ENCODE measurements at regions not wholly inside any gene's neighbourhood (a gene's known extent, or its start where the extent isn't known, plus 50 kb on each side); places are given as distances from the start of the nearest gene placed in this dataset.
"Not testable (repeated sequence)": the region's sequence is repeated elsewhere in the genome, so short reads cannot be mapped to it uniquely, and the experiment has no call there.

DNA sequence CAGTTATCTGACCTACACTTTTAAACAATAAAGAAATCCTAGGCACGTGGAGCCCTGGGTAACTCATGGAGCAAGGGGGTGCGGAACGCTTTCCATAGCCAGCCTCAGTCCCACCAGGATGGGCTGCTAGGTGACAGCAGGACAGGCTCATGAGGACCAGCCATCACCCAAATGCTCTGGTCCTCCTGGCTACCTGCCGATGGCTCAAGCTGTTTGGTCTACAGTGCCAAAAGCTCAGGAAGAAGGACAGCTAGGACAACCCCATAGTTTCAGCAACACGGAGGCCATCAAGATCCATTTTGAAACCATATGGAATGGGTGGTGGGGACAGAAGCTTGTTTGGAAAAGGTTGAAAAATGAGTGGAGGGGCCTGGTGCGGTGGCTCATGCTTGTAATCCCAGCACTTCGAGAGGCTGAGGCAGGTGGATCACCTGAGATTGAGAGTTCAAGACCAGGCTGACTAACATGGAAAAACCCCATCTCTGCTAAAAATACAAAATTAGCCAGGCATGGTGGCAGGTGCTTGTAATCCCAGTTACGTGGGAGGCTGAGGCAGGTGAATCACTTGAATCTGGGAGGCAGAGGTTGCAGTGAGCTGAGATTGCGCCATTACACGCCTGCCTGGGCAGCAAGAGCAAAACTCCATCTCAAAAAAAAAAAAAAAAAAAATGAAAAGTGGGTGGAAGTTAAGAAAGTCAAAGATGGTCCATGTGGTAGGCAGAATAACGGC lies 93.7 kb upstream of the ALDH3B2 start:
- DNase-seq (ENCODE audit: low read depth) = not testable (repeated sequence)

DNA sequence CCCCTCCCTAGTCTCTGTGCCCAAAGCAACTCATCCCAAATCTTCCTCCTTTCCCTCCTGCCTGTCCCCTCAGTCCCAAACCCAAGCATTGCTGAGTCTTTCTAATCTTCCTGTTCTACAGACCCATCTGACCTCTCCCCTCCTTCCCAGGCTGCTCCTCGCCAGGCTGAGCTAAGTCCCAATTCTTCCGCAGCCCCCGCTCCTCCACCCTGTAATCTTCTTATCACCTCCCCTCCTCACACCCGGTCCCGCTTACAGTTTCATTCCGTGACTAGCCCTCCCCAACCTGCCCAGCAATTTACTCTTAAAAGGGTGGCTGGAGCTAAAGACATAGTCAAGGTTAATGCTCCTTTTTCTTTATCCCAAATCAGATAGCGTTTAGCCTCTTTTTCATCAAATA lies 86.8 kb upstream of the ALDH3B2 start:
- DNase-seq (ENCODE audit: low read depth) = not testable (repeated sequence)

DNA sequence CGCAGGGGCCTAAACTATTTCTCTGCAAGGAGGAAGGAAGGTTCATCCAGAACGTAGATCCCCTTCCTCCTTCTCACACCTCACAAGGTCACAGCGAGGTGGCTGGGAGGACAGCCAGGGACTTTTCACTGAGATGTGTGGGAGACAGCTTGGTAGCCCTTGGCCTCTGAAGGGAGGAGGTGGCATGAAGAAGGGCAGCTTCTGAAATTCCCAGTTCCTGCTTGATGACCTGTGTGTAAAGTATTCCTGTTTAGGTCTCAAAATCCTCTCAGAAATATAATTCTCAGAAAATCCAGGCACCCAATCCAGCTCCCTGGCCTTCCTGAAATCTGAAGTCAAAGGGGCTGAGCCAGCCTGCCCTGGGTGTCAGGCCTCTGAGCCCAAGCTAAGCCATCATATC lies 84.9 kb upstream of the ALDH3B2 start:
- not testable (repeated sequence) for DNase-seq (ENCODE audit: low read depth)

DNA sequence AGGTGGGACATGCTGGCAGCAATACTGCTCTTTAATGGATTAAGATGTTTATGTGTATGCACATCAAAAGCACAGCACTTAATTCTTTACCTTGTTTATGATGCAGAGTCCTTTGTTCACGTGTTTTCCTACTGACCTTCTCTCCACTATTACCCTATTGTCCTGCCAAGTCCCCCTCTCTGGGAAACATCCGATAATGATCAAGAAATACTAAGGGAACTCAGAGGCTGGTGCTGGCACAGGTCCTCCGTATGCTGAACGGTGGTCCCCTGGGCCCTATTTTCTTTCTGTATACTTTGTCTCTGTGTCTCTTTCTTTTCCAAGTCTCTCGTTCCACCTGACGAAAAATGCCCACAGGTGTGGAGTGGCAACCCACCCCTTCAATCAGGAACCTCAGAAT lies 84.0 kb upstream of the ALDH3B2 start:
- not testable (repeated sequence) for DNase-seq (ENCODE audit: low read depth)

GRCh38 chr11:67758009-67758408 lies 83.6 kb upstream of the ALDH3B2 start:
- DNase-seq (ENCODE audit: low read depth) = not testable (repeated sequence)

DNA sequence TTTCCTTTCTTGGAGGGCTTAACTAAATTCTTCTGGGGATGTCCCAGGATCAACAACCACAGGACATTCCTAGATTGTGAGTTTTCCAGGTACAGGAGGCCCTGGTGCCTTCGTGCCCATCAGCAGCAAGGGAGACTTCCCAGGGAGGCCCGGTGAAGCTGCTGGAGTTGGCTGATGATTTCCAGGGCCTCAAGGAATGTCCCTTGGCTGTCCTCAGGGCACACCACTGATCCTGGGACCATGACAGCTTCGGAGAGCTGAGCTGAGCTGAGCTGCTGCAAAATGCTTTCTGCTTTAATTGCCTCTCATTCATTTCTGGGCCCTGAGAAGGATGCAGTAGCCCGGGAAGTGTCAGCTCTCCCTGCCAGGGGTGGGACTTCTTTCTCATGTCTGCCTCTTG lies 79.4 kb upstream of the ALDH3B2 start:
- DNase-seq (ENCODE audit: low read depth) = not testable (repeated sequence)

DNA sequence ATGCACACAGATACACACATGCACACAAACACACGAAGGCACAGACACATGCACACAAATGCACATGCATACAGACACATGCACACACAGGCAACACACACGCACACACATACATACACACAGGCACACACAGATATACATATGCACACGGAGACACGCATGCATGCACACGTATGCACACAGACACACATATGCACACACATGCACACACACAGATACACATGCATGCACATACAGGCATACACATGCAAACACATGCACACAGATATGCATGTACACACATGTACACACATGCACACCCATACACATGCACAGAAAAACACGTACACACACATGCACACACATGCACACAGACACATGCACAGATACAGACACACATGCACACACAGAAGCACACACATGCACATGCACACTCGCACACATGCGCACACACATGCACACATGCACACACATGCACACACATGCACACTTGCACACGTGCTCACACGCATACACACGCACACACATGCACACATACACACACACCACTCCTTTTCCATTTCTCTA lies 70.8 kb upstream of the ALDH3B2 start:
- DNase-seq (ENCODE audit: low read depth) = no peak

DNA sequence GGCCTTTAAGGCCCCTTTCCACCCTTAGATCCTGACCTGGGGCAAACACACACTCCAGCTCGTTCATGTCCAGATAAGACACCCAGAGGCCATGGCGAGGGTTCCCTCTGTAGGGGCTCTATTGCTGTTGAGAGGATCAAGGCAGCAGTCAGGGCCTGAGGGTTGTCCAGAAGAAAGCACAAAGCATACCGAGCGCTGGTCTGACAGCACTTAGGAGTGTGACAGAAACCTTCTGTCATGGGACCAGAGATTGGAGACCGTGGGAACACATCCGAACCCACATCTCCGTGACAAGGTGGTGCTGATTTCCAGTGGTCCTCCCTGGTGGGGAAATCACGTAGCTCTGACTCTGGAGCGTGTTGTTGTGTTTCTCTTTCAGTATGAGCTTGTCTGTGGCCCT lies 69.8 kb upstream of the ALDH3B2 start:
- DNase-seq (ENCODE audit: low read depth) = not testable (repeated sequence)

DNA sequence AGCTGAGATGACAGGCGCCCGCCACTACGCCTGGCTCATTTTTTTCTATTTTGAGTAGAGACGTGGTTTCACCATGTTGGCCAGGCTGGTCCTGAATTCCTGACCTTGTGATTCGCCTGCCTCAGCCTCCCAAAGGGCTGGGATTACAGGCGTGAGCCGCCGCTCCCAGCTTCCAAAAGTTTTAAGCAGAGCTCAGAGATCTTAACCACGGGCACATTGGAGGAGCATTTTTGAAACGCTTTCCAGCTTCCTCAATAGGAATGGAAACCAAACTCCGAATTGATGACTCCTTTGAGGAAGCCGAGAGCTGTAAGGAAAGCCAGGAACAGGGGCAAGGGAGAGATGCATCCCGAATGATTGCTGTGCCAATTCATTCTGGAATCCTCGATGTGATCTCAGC lies 63.8 kb upstream of the ALDH3B2 start:
- not testable (repeated sequence) for DNase-seq (ENCODE audit: low read depth)

- not testable (repeated sequence) for DNase-seq (ENCODE audit: low read depth)
Observed at GRCh38 chr11:67737562-67738080, 63.2 kb upstream of the ALDH3B2 start.

DNA sequence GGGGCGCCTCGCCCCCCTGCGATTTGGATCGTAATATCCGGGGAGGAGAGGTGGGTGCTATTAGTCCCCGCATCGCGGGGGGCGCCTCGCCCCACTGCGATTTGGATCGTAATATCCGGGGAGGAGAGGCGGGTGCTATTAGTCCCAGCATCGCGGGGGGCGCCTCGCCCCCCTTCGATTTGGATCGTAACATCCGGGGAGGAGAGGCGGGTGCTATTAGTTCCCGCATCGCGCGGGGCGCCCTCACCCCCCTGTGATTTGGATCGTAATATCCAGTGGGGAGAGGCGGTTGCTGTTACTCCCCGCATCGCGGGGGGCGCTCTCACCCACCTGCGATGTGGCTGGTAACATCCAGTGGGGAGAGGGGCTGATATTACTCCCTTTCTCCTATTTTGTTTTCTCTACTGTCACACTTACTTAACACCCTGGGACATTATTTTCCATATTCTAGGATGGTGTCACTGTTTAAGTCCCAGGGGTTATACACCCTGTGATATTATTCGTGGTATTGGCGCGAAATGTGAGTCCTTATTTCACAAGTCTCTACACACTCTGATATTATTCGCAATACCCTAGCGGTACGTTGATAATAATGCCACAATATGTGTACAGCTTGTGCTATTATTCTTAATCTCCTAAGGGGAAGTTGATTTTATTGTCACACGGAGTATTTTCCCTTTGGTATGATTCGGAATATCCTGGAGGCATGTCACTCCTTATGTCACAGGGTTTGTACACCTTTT lies 57.8 kb upstream of the ALDH3B2 start:
- DNase-seq (ENCODE audit: low read depth) = peak; percentile 9

GRCh38 chr11:67731583-67731982 lies 57.2 kb upstream of the ALDH3B2 start:
- no peak for DNase-seq (ENCODE audit: low read depth)

DNA sequence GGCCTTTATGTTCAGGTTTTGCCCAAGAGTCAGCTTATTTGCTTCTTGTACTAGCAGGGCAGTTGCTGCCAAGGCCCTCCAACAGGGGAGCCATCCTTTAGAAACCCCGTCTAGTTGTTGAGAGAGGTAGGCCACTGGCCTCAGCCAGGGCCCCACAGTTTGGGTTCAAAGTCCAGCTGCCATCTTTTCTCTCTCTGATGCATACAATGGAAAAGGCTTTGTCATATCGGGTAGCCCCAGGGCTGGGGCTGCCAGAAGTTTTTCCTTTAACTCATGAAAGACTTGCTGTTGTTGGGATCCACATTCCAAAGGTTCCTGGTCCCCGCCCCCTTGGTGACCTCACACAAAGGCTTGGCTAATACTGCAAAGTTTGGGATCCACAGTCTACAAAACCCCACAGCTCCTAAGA lies 53.7 kb upstream of the ALDH3B2 start:
- DNase-seq (ENCODE audit: low read depth) = peak; percentile 6

DNA sequence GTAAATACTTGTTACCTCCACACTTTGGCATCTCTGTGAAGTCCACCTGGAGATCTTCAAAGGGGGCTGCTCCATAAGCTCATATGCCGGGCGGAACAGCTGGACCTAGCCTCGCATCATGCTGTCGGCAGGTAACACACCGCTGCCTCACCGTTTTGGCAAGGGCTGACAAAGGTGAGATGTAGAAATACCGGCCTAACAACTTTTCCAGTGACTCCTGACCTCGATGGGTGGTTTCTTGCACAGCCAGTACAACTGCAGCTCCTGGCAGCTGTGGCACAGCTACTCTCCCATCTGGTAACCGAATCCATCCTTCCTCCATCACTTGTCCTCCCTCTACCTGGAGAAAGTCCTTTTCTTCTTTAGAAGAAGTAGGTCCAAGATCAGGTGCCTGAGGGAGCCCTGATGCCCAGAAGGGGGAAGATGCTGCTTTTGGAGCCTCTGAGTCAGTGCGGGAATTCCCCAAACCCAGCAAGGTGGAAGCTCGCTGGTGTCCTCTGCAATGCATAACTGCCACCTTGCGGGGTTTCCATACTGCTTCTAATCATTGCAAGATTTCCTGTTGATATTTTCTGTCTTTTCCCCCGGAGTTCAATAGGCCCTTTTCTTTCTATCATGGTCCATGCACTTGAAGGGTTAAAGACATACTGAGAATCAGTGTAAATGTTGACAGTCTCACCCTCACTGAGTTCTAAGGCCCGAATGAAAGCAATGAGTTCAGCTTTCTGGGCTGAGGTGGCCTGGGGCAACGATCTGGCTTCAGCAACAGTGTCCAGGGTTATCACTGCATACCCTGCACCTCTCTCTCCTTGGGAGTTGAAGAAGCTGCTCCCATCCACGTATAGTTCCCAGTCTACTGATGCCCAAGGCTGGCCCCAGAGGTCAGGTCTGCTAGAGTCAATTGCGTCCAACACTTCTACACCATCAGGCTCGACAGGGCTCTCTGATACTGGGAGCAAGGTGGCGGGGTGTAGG lies 52.9 kb upstream of the ALDH3B2 start:
- DNase-seq (ENCODE audit: low read depth) = not testable (repeated sequence)

Data from ELR (cell line).